PFSK-1 (cell line): ENCODE measurements at regions not wholly inside any gene's neighbourhood (a gene's known extent, or its start where the extent isn't known, plus 50 kb on each side); places are given as distances from the start of the nearest gene placed in this dataset.

Experiments
- FOXP2 ChIP-seq: optimal IDR thresholded peaks from 2 replicates; pipeline ENCODE3; 2011; ENCODE audit warnings: borderline replicate concordance, control low read depth, inconsistent platforms; ENCODE audit not compliant: insufficient read depth; ENCODE audit errors: extremely low read length, extremely low read depth
- POLR2AphosphoS5 ChIP-seq: IDR thresholded peaks from 2 replicates; pipeline ENCODE4 v1.6.1; 2012; ENCODE audit warnings: low read depth, mild to moderate bottlenecking, control low read depth, low read length, moderate library complexity
- SIN3A ChIP-seq: IDR thresholded peaks from 2 replicates; pipeline ENCODE4 v1.6.1; 2012; ENCODE audit warnings: mild to moderate bottlenecking, low read length, moderate library complexity, borderline replicate concordance; ENCODE audit not compliant: insufficient read depth
- TAF1 ChIP-seq: IDR thresholded peaks from 2 replicates; pipeline ENCODE4 v1.6.1; 2012; ENCODE audit warnings: low read length, control low read depth, borderline replicate concordance; ENCODE audit not compliant: insufficient read depth
- TF ChIP-seq, protein P1 (sequence below), 2 experiments: IDR thresholded peaks; 2 replicates each; pipeline versions ENCODE4 v1.6.1 to v1.8.0; 2011 to 2012; ENCODE audit warnings: low read depth in 2 of 2, low read length in 2 of 2, control low read depth in 1 of 2, inconsistent platforms in 1 of 2, mild to moderate bottlenecking in 1 of 2, moderate library complexity in 1 of 2; ENCODE audit not compliant: insufficient read depth in 1 of 2

DNA sequence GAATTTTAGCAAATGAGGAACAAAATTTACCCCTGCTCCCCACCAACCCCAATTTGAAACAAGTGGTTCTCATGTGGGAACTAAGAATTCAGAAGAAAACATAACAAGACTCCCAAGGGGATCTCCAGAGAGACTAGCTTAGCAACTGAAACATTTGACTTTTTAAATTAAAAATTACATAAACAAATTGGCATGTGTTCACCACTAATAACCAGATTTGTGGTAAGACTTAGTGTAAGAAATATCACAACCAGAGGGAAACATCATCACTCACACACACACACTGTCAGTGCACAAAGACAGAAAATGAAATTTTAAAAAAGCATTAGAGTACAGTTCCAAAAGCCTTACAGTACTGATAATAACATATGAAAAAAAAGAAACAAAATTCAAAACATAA is 348.8 kb downstream of the CGGBP1 start:
- no peak for TF ChIP-seq SIN3A
- TF ChIP-seq FOXP2, result no peak
- no peak for TF ChIP-seq POLR2AphosphoS5
- no peak for TF ChIP-seq TAF1
- TF ChIP-seq, protein P1, sequence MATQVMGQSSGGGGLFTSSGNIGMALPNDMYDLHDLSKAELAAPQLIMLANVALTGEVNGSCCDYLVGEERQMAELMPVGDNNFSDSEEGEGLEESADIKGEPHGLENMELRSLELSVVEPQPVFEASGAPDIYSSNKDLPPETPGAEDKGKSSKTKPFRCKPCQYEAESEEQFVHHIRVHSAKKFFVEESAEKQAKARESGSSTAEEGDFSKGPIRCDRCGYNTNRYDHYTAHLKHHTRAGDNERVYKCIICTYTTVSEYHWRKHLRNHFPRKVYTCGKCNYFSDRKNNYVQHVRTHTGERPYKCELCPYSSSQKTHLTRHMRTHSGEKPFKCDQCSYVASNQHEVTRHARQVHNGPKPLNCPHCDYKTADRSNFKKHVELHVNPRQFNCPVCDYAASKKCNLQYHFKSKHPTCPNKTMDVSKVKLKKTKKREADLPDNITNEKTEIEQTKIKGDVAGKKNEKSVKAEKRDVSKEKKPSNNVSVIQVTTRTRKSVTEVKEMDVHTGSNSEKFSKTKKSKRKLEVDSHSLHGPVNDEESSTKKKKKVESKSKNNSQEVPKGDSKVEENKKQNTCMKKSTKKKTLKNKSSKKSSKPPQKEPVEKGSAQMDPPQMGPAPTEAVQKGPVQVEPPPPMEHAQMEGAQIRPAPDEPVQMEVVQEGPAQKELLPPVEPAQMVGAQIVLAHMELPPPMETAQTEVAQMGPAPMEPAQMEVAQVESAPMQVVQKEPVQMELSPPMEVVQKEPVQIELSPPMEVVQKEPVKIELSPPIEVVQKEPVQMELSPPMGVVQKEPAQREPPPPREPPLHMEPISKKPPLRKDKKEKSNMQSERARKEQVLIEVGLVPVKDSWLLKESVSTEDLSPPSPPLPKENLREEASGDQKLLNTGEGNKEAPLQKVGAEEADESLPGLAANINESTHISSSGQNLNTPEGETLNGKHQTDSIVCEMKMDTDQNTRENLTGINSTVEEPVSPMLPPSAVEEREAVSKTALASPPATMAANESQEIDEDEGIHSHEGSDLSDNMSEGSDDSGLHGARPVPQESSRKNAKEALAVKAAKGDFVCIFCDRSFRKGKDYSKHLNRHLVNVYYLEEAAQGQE (IDR thresholded peaks at IDR 0.05; ENCODE audit: insufficient read depth in 1 of 2, low read depth in 2 of 2, low read length in 2 of 2), result no peak

DNA sequence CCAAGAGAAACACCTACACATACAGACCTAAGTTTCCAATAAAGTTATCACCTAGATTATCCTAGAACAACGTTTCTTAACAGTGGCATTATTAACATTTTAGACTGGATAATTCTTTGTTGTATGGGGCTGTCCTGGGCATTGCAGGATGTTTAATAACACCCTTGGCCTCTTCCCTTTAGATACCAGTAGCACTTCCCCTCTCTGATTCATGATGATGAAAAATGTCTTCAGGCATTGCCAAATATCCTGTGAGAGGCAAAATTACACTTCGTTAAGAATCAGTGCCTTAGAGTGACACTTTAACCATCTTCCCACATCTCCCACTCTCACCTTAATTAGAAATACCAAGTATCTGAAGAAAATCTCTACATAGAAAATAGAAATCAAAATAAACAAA is 352.6 kb downstream of the CGGBP1 start:
- TF ChIP-seq POLR2AphosphoS5 (no peak), SIN3A (no peak), FOXP2 (no peak), TAF1 (no peak)
- TF ChIP-seq, protein P1 (IDR thresholded peaks at IDR 0.05; ENCODE audit: insufficient read depth in 1 of 2, low read depth in 2 of 2, low read length in 2 of 2), result no peak

DNA sequence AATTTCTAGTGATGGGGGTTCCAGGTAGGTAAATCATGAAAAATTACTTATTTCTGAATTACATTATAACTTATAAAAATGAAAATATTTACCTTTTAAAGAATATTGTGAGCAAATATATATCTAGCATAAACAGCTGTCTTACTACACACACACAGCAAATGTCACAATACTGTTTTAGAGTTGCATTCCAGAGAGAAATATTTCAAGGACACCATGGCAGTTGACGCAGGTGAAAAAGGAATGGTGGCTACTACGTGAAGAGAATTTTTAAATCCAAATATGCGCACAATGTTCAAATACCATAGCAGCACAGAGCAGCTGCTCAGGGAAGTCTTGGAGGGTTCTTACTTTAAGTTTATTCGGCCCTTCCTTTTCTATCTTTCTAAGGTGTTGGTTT is 356.2 kb downstream of the CGGBP1 start:
- no peak for TF ChIP-seq POLR2AphosphoS5
- TF ChIP-seq, protein P1 (IDR thresholded peaks at IDR 0.05; ENCODE audit: insufficient read depth in 1 of 2, low read depth in 2 of 2, low read length in 2 of 2), result no peak
- TF ChIP-seq FOXP2, result no peak
- TF ChIP-seq SIN3A, result no peak
- no peak for TF ChIP-seq TAF1

DNA sequence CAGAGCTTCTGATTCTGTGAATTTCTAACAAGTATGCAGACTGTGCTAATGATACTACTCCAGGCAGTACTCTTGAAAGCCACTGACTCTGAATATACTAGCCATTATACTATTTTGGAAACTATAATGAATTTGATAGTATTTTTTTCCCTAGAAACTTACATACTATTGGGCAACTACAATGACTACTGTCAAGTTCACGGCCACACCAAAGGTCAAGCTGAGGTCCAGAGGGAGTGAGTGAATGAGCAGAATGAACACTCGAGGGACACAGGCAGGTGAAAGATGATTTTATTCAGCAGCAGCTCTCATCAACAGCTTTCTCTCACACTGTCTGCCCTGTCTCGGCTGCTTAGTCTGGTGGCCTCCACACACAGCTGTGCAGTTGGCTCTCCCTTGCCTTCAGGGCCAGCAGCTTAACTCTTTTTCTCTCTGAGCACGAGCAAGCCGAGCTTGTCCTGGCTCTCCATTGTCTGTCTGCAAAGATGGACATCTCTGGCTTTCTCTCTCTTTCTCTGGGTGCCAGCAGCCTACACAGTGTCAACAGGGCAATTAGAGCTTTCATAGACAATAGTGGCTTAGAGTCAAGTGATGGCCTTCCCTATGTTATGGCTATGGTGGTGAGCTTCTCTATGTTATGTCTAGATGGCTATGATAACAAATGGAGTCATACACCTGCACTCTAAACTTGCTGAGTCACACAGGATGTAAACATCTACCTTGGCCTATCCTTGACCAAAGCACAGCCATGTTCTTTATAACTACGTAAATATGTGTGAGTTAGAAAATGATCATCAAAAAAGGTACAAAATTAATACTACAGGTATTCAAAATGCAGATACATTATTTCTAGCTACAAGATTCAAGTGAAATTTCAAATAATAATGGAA is 362.4 kb downstream of the CGGBP1 start:
- no peak for TF ChIP-seq TAF1
- TF ChIP-seq FOXP2, result no peak
- TF ChIP-seq POLR2AphosphoS5, result no peak
- TF ChIP-seq, protein P1 (IDR thresholded peaks at IDR 0.05; ENCODE audit: insufficient read depth in 1 of 2, low read depth in 2 of 2, low read length in 2 of 2), result no peak
- TF ChIP-seq SIN3A, result no peak
